ENCODE measurements at regions not wholly inside any gene's neighbourhood (a gene's known extent, or its start where the extent isn't known, plus 50 kb on each side); places are given as distances from the start of the nearest gene placed in this dataset.

GRCh38 chr10:33673839-33674415 lies 339.5 kb upstream of the NRP1 start:
- TF ChIP-seq REST (IDR thresholded peaks at IDR 0.05; ENCODE audit: insufficient replicate concordance, low read depth): no peak
- TF ChIP-seq CTCF (IDR thresholded peaks at IDR 0.05; ENCODE audit: insufficient read depth, low read length): no peak

Data from HL-60 (cell line).